NCI-H1694 (cell line): ENCODE measurements at regions not wholly inside any gene's neighbourhood (a gene's known extent, or its start where the extent isn't known, plus 50 kb on each side); places are given as distances from the start of the nearest gene placed in this dataset.
"Not testable (repeated sequence)": the region's sequence is repeated elsewhere in the genome, so short reads cannot be mapped to it uniquely, and the experiment has no call there.

Source experiments
- DNase-seq: peaks from one replicate; lab custom pipeline; 2025; lab: John Stamatoyannopoulos, UW

GRCh38 chrX:41984628-41985027 lies 61.3 kb upstream of the CASK start:
- DNase-seq = no peak

GRCh38 chrX:41982953-41983352 lies 59.6 kb upstream of the CASK start:
- DNase-seq = no peak

DNA sequence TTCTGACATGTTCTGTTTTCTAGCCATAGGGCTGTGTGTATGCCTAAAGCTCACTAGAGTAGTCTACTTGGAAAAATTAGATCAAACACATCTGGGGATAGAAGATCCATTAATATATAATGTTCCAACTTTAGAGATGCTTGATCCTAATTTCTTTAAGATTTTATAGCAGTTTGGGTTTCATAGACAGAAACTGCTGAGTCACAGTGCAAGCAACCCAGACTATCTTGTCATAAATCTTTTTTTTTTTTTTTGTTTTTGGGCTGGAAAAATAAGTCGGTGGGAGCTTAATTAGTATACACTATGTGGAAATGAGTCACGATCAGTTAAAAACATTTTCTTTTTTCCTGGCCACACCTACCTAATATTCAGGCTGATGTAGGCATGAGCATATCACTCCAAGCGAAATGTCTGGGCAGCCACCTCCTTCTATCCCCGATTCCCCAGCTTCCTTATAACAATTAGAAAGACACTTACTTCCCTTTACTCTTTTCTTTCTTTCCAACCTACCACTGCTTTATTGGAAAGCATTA lies 58.2 kb upstream of the CASK start:
- DNase-seq = no peak

GRCh38 chrX:41974677-41975076 lies 51.3 kb upstream of the CASK start:
- DNase-seq = not testable (repeated sequence)

- no peak for DNase-seq
Observed at GRCh38 chrX:41973208-41973607, 49.9 kb upstream of the CASK start.
